WTC11 (cell line): ENCODE measurements at regions not wholly inside any gene's neighbourhood (a gene's known extent, or its start where the extent isn't known, plus 50 kb on each side); places are given as distances from the start of the nearest gene placed in this dataset.

Source experiments
- ATAC-seq: fragments of 200-7000 bp; cut with Tn5 transposase; 2 replicates; pipeline ENCODE4 v1.10.0; 2021; ENCODE audit warnings: mild to moderate bottlenecking, moderate library complexity
- CTCF ChIA-PET: fragments of 300-600 bp; sonication (Branson Sonifier 250); formaldehyde crosslinking; loops from one replicate; lab custom pipeline; 2021; ENCODE audit warnings: antibody characterized with exemption; lab: Charles Lee
- POLR2A ChIA-PET: fragments of 350-600 bp; sonication (Branson Sonifier 250); formaldehyde crosslinking; loops from one replicate; lab custom pipeline; 2021; ENCODE audit warnings: antibody characterized with exemption; lab: Charles Lee
- DNase-seq: peaks from one replicate; pipeline ENCODE4 v3.0.0; 2021; ENCODE audit warnings: low spot score
- H3K27ac Mint-ChIP-seq: 2 replicates; pipeline ENCODE4 v1.8.0; 2021; ENCODE audit warnings: mixed read lengths
- H3K27me3 Mint-ChIP-seq: 2 replicates; pipeline ENCODE4 v1.8.0; 2021; ENCODE audit warnings: low read depth, mild to moderate bottlenecking, moderate library complexity, mixed read lengths
- H3K36me3 Mint-ChIP-seq: 2 replicates; pipeline ENCODE4 v1.8.0; 2021; ENCODE audit warnings: mixed read lengths
- H3K4me1 Mint-ChIP-seq: 2 replicates; pipeline ENCODE4 v1.8.0; 2022; ENCODE audit warnings: mixed read lengths
- H3K4me3 Mint-ChIP-seq: 2 replicates; pipeline ENCODE4 v1.8.0; 2021; ENCODE audit warnings: mild to moderate bottlenecking, moderate library complexity, mixed read lengths
- H3K9me3 Mint-ChIP-seq: 2 replicates; pipeline ENCODE4 v1.8.0; 2021; ENCODE audit warnings: mixed read lengths
- AR ChIP-seq: fragments of 250-450 bp; sonication (Bioruptor Pico); IDR thresholded peaks from 2 replicates; pipeline ENCODE4 v1.9.0; 2021; ENCODE audit warnings: mild to moderate bottlenecking
- CBFB ChIP-seq: sonication (generic); formaldehyde crosslinking; IDR thresholded peaks from 2 replicates; pipeline ENCODE4 v1.8.1; 2022; ENCODE audit warnings: mild to moderate bottlenecking, low read depth, missing genetic modification reagents
- CTCF ChIP-seq: fragments of 200-600 bp; IDR thresholded peaks from 2 replicates; pipeline ENCODE4 v1.8.0; 2022; ENCODE audit warnings: antibody characterized with exemption
- ETV6 ChIP-seq: sonication (generic); formaldehyde crosslinking; IDR thresholded peaks from 2 replicates; pipeline ENCODE4 v1.8.1; 2022; ENCODE audit warnings: mild to moderate bottlenecking, missing genetic modification reagents
- FOXP4 ChIP-seq: sonication (generic); formaldehyde crosslinking; IDR thresholded peaks from 2 replicates; pipeline ENCODE4 v1.8.0; 2022; ENCODE audit warnings: mild to moderate bottlenecking, missing genetic modification reagents
- MAX ChIP-seq: sonication (generic); formaldehyde crosslinking; IDR thresholded peaks from 2 replicates; pipeline ENCODE4 v1.8.0; 2022; ENCODE audit warnings: mild to moderate bottlenecking, missing genetic modification reagents
- TEAD1 ChIP-seq: sonication (generic); formaldehyde crosslinking; IDR thresholded peaks from 2 replicates; pipeline ENCODE4 v1.8.0; 2022; ENCODE audit warnings: mild to moderate bottlenecking, missing genetic modification reagents
- TEAD4 ChIP-seq: sonication (generic); formaldehyde crosslinking; IDR thresholded peaks from 2 replicates; pipeline ENCODE4 v1.8.0; 2022; ENCODE audit warnings: mild to moderate bottlenecking, missing genetic modification reagents
- ZBTB43 ChIP-seq: sonication (generic); formaldehyde crosslinking; IDR thresholded peaks from 2 replicates; pipeline ENCODE4 v1.8.1; 2023; ENCODE audit warnings: mild to moderate bottlenecking, missing genetic modification reagents
- ZNF232 ChIP-seq: sonication (generic); formaldehyde crosslinking; IDR thresholded peaks from 2 replicates; pipeline ENCODE4 v1.8.0; 2022; ENCODE audit warnings: mild to moderate bottlenecking, missing genetic modification reagents
- TF ChIP-seq, protein P1 (sequence below): sonication (generic); formaldehyde crosslinking; conservative IDR thresholded peaks from 2 replicates; pipeline ENCODE4 v1.8.1; 2023; ENCODE audit warnings: mild to moderate bottlenecking, low read depth, missing genetic modification reagents, moderate library complexity
- TF ChIP-seq, protein P2 (sequence below): sonication (generic); formaldehyde crosslinking; IDR thresholded peaks from 2 replicates; pipeline ENCODE4 v1.8.0; 2023; ENCODE audit warnings: missing genetic modification reagents

GRCh38 chr7:67621704-67622103 lies 625.1 kb downstream of the TYW1 start (continued):
- TF ChIP-seq FOXP4 = no peak

DNA sequence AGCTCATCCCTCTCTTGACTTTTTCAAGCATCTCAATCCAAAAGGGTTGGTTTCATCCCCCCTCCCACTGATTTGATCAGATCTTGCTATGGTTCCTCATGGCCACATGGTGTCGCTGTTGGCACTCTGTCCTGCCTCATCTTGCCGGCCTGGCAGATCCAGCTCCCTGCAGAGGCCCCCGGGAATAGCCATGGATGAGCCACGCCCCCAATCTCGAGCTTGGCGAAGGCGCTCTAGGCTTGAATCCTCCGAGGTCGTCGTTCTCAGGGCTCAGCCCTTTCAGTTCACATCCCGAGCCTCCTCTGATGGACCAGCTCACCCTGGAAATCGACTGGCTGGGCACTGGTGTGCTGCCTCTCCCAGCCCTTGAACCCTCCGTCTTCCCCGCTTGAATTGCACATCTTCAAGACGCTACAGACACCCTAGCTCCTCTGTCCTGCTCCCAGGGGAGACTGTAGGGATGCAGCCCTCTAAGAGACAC lies 628.7 kb downstream of the TYW1 start:
- ChIA-PET CTCF (interaction anchor here (0.6 to 3.2 kb wide), 54 partner anchors 10 to 998 kb away, joined by 3 to 40 read pairs (median 4); no protein-coding TSS in a partner anchor), POLR2A (interaction anchor here (0.6 kb wide), 2 partner anchors 140 to 549 kb away, joined by 4 to 6 read pairs; no protein-coding TSS in a partner anchor)
- H3K4me1 Mint-ChIP-seq = peaks cover 29% of the 10 kb centered on the region
- H3K27ac Mint-ChIP-seq = no peak overlapping the region
- H3K4me3 Mint-ChIP-seq = peak overlapping the region; percentile 60
- no peaks in the 10 kb centered on the region for H3K9me3 Mint-ChIP-seq
- TF ChIP-seq CTCF (peak; percentile 90), ETV6 (CRISPR knock-in tag) (peak; percentile 70; the same call in 1 of the 2 replicates), MAX (CRISPR knock-in tag) (peak; percentile 60), TEAD1 (CRISPR knock-in tag) (0 out of 2 replicates have a peak, but pooled peaks have one; percentile 33), AR (CRISPR knock-in tag) (no peak)
- H3K36me3 Mint-ChIP-seq = no peaks in the 10 kb centered on the region
- ATAC-seq = peak; percentile 97
- peaks cover 27% of the 10 kb centered on the region for H3K27me3 Mint-ChIP-seq
- peak; percentile 92 for DNase-seq

DNA sequence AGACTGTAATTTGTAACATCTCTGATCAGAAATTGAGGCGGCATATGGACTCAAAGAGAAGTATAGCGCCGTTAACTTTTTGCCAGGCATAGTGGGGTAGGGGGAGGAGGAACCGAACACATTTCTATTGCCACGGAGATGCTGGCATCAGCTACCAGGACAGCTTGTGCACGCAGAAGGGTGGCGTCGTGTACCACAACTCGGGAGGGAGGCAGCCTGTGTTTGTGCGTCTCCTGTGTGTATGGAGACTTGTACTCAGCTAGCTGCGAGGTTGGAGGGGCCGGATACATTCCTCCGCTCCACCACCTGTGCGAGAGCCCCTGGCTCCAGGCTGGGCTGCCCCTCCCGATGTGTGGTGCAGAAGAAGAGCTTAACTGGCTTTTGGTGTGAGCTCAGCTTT lies 634.8 kb downstream of the TYW1 start:
- H3K9me3 Mint-ChIP-seq = no peaks in the 10 kb centered on the region
- ChIA-PET POLR2A (no interaction called here), CTCF (no interaction called here)
- H3K4me3 Mint-ChIP-seq = no peak overlapping the region
- H3K27ac Mint-ChIP-seq = no peak overlapping the region
- no peaks in the 10 kb centered on the region for H3K36me3 Mint-ChIP-seq
- ATAC-seq = no peak
- peaks cover 4% of the 10 kb centered on the region; the same call in 1 of the 2 replicates for H3K4me1 Mint-ChIP-seq
- TF ChIP-seq, protein P1, sequence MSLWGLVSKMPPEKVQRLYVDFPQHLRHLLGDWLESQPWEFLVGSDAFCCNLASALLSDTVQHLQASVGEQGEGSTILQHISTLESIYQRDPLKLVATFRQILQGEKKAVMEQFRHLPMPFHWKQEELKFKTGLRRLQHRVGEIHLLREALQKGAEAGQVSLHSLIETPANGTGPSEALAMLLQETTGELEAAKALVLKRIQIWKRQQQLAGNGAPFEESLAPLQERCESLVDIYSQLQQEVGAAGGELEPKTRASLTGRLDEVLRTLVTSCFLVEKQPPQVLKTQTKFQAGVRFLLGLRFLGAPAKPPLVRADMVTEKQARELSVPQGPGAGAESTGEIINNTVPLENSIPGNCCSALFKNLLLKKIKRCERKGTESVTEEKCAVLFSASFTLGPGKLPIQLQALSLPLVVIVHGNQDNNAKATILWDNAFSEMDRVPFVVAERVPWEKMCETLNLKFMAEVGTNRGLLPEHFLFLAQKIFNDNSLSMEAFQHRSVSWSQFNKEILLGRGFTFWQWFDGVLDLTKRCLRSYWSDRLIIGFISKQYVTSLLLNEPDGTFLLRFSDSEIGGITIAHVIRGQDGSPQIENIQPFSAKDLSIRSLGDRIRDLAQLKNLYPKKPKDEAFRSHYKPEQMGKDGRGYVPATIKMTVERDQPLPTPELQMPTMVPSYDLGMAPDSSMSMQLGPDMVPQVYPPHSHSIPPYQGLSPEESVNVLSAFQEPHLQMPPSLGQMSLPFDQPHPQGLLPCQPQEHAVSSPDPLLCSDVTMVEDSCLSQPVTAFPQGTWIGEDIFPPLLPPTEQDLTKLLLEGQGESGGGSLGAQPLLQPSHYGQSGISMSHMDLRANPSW (CRISPR knock-in tag) = no peak
- TF ChIP-seq ZBTB43 (CRISPR knock-in tag) = no peak
- no peak for TF ChIP-seq CBFB (CRISPR knock-in tag)
- TF ChIP-seq, protein P2, sequence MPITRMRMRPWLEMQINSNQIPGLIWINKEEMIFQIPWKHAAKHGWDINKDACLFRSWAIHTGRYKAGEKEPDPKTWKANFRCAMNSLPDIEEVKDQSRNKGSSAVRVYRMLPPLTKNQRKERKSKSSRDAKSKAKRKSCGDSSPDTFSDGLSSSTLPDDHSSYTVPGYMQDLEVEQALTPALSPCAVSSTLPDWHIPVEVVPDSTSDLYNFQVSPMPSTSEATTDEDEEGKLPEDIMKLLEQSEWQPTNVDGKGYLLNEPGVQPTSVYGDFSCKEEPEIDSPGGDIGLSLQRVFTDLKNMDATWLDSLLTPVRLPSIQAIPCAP (CRISPR knock-in tag) = no peak
- no peak for TF ChIP-seq AR (CRISPR knock-in tag)
- TF ChIP-seq ZNF232 = no peak
- TF ChIP-seq TEAD4 (CRISPR knock-in tag) = no peak
- TF ChIP-seq TEAD1 (CRISPR knock-in tag) = no peak
- TF ChIP-seq, all 79 proteins: peak for 0
- no peaks in the 10 kb centered on the region; the same call in 1 of the 2 replicates for H3K27me3 Mint-ChIP-seq
- DNase-seq = no peak
